Neural progenitor cell (in vitro differentiated cells): ENCODE measurements at regions not wholly inside any gene's neighbourhood (a gene's known extent, or its start where the extent isn't known, plus 50 kb on each side); places are given as distances from the start of the nearest gene placed in this dataset.

ENCODE experiments used
- DNase-seq: peaks from one replicate; pipeline ENCODE4 v3.0.0-alpha.2; 2016; ENCODE audit warnings: low spot score
- H2AFZ ChIP-seq: fragments of 200-600 bp; sonication (generic); replicated peaks from 2 replicates; pipeline ENCODE4 v1.6.1; 2016; ENCODE audit warnings: antibody characterized with exemption
- H3F3A ChIP-seq: fragments of 200-600 bp; sonication (generic); 2 replicates; pipeline ENCODE4 v1.6.1; 2016; ENCODE audit warnings: antibody characterized with exemption, low read depth
- H3K27ac ChIP-seq: fragments of 200-600 bp; sonication (generic); 2 replicates; pipeline ENCODE4 v1.5.1; 2016; ENCODE audit warnings: mild to moderate bottlenecking
- H3K27me3 ChIP-seq: fragments of 200-600 bp; sonication (generic); 2 replicates; pipeline ENCODE4 v1.6.1; 2016; ENCODE audit warnings: mild to moderate bottlenecking, moderate library complexity
- H3K36me3 ChIP-seq: fragments of 200-600 bp; sonication (generic); 2 replicates; pipeline ENCODE4 v1.5.1; 2016
- H3K4me1 ChIP-seq: fragments of 200-600 bp; sonication (generic); 2 replicates; pipeline ENCODE4 v1.6.1; 2016; ENCODE audit warnings: mixed run types
- H3K4me2 ChIP-seq: fragments of 200-600 bp; sonication (generic); 2 replicates; pipeline ENCODE4 v1.6.1; 2016
- H3K4me3 ChIP-seq: fragments of 200-600 bp; sonication (generic); 2 replicates; pipeline ENCODE4 v1.5.1; 2016
- H3K79me2 ChIP-seq: fragments of 200-600 bp; sonication (generic); 2 replicates; pipeline ENCODE4 v1.6.1; 2016; ENCODE audit warnings: low read depth
- H3K9ac ChIP-seq: fragments of 200-600 bp; sonication (generic); 2 replicates; pipeline ENCODE4 v1.6.1; 2016
- H3K9me3 ChIP-seq: fragments of 200-600 bp; sonication (generic); 2 replicates; pipeline ENCODE4 v1.5.1; 2016; ENCODE audit warnings: low read depth
- H4K20me1 ChIP-seq: fragments of 200-600 bp; sonication (generic); 2 replicates; pipeline ENCODE4 v1.6.1; 2016; ENCODE audit warnings: low read depth
- H3K27ac Mint-ChIP-seq: 3 replicates; pipeline ENCODE4 v1.8.0; 2021; ENCODE audit warnings: mixed read lengths
- H3K27me3 Mint-ChIP-seq: 2 replicates; pipeline ENCODE4 v1.8.0; 2022; ENCODE audit warnings: low read depth, mild to moderate bottlenecking, inconsistent platforms, moderate library complexity, mixed read lengths; ENCODE audit not compliant: insufficient read depth
- H3K36me3 Mint-ChIP-seq: 3 replicates; pipeline ENCODE4 v1.8.0; 2021; ENCODE audit warnings: mixed read lengths
- H3K4me1 Mint-ChIP-seq: 3 replicates; pipeline ENCODE4 v1.8.0; 2021; ENCODE audit warnings: mixed read lengths
- H3K4me3 Mint-ChIP-seq: 3 replicates; pipeline ENCODE4 v1.8.0; 2021; ENCODE audit warnings: mild to moderate bottlenecking, moderate library complexity, mixed read lengths
- H3K9me3 Mint-ChIP-seq: 3 replicates; pipeline ENCODE4 v1.8.0; 2020; ENCODE audit warnings: mixed read lengths
- EZH2 ChIP-seq: fragments of 200-600 bp; sonication (generic); IDR thresholded peaks from 2 replicates; pipeline ENCODE4 v1.6.1; 2017; ENCODE audit warnings: antibody characterized with exemption, mild to moderate bottlenecking, moderate library complexity
- EZH2phosphoT487 ChIP-seq: fragments of 200-600 bp; sonication (generic); IDR thresholded peaks from 2 replicates; pipeline ENCODE4 v1.6.1; 2017; ENCODE audit warnings: antibody characterized with exemption
- TF ChIP-seq, protein P1 (sequence below): fragments of 200-600 bp; sonication (generic); IDR thresholded peaks from 2 replicates; pipeline ENCODE4 v1.5.1; 2017; ENCODE audit warnings: antibody characterized with exemption, mild to moderate bottlenecking

DNA sequence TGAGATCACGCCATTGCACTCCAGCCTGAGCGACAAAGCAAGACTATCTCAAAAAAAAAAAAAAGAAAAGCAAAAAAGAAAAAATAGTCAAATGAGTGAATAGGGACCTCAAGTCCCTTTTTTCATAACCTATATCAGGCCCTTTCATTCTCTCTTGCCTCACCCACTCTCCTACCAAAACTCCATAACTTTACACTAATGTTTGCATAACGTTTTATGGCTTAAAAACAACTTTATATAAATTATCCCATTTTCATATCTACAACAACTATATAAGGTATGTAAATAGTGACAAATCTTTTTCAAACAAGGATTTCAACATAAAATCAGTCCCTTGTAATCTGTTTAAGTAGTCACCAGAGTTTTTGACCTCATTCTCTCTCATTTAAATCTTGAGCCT is 56.9 kb upstream of the PIP5K1B start:
- no peak overlapping the region for H3K27ac ChIP-seq
- H3K27me3 ChIP-seq = no peaks in the 10 kb centered on the region
- no peaks in the 10 kb centered on the region for H3F3A ChIP-seq
- Mint-ChIP-seq H3K27me3 (peaks cover 2% of the 10 kb centered on the region), H3K4me3 (no peak overlapping the region), H3K27ac (no peak overlapping the region), H3K36me3 (no peaks in the 10 kb centered on the region), H3K9me3 (peaks cover 3% of the 10 kb centered on the region), H3K4me1 (peaks cover 19% of the 10 kb centered on the region)
- H3K4me3 ChIP-seq = no peak overlapping the region
- DNase-seq = no peak
- no peak overlapping the region for H2AFZ ChIP-seq
- no peaks in the 10 kb centered on the region for H3K4me1 ChIP-seq
- H3K79me2 ChIP-seq = no peaks in the 10 kb centered on the region
- no peaks in the 10 kb centered on the region for H4K20me1 ChIP-seq
- no peak overlapping the region for H3K9ac ChIP-seq
- no peak overlapping the region for H3K4me2 ChIP-seq
- H3K36me3 ChIP-seq = no peaks in the 10 kb centered on the region
- no peaks in the 10 kb centered on the region for H3K9me3 ChIP-seq
- TF ChIP-seq EZH2 = no peak

DNA sequence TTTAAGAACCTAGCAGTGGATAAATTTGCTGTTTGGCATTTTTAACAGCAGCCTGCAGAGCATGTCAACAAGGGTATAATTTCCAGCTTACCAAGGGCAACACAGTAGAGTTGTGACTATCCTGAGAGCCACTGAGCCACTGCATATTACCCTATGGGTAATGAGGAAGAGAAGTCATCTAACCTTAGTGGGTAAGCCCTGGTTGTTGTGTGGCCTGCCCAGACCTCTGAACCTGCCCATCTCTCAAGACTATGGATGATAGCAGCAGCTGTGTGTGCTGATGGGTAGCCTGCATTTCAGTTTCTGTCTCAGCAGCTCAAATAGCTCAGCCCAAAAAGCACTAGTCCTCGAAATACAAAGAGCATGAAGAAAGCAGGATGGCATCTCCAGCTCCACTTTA is 56.1 kb upstream of the PIP5K1B start:
- no peaks in the 10 kb centered on the region for H4K20me1 ChIP-seq
- no peaks in the 10 kb centered on the region for H3K9me3 ChIP-seq
- Mint-ChIP-seq H3K9me3 (peaks cover 3% of the 10 kb centered on the region), H3K27me3 (peaks cover 2% of the 10 kb centered on the region), H3K4me3 (no peak overlapping the region), H3K27ac (no peak overlapping the region), H3K4me1 (peaks cover 15% of the 10 kb centered on the region), H3K36me3 (no peaks in the 10 kb centered on the region)
- no peaks in the 10 kb centered on the region for H3K79me2 ChIP-seq
- no peak for DNase-seq
- no peak overlapping the region for H3K4me3 ChIP-seq
- H3K9ac ChIP-seq = no peak overlapping the region
- TF ChIP-seq, protein P1, sequence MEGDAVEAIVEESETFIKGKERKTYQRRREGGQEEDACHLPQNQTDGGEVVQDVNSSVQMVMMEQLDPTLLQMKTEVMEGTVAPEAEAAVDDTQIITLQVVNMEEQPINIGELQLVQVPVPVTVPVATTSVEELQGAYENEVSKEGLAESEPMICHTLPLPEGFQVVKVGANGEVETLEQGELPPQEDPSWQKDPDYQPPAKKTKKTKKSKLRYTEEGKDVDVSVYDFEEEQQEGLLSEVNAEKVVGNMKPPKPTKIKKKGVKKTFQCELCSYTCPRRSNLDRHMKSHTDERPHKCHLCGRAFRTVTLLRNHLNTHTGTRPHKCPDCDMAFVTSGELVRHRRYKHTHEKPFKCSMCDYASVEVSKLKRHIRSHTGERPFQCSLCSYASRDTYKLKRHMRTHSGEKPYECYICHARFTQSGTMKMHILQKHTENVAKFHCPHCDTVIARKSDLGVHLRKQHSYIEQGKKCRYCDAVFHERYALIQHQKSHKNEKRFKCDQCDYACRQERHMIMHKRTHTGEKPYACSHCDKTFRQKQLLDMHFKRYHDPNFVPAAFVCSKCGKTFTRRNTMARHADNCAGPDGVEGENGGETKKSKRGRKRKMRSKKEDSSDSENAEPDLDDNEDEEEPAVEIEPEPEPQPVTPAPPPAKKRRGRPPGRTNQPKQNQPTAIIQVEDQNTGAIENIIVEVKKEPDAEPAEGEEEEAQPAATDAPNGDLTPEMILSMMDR = no peak
- no peaks in the 10 kb centered on the region for H3K27me3 ChIP-seq
- H3K4me2 ChIP-seq = no peak overlapping the region
- H3K27ac ChIP-seq = no peak overlapping the region
- H3F3A ChIP-seq = no peaks in the 10 kb centered on the region
- peak overlapping the region; percentile 37 for H2AFZ ChIP-seq
- H3K36me3 ChIP-seq = no peaks in the 10 kb centered on the region
- H3K4me1 ChIP-seq = no peaks in the 10 kb centered on the region

DNA sequence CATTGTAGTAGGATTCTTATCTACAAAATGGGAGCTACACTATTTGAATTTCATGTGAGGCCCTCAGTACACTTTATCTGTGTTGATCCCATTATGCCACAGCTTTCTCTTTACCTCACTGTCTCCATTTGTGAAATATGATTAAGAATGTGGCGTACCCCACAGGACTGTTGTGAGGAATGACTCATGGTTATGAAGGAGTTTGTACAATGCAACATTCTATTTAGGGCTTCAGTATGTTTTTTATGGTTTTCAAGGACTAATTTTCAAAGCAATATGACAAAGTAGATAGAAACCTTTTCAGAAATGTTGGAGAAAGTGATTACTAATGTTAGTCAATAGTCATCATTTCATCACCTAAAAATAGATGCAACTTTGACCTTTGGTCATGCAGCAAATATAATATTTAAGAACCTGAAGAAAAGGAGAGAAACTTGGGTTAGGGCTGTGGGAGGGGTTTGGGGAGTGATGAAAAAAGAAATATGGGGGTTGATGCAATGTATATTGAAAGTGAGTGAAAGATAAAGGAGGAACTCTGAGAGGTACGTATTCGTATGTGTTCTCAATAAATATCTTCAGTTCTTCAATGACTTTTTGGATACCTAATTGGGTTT is 53.7 kb upstream of the PIP5K1B start:
- no peak for DNase-seq
- Histone ChIP-seq H3K9ac (no peak overlapping the region), H3K4me2 (no peak overlapping the region), H3K27me3 (no peaks in the 10 kb centered on the region), H3F3A (no peaks in the 10 kb centered on the region), H3K27ac (no peak overlapping the region), H3K36me3 (no peaks in the 10 kb centered on the region), H4K20me1 (no peaks in the 10 kb centered on the region), H3K4me1 (no peaks in the 10 kb centered on the region), H3K79me2 (no peaks in the 10 kb centered on the region), H3K4me3 (no peak overlapping the region), H2AFZ (no peak overlapping the region), H3K9me3 (no peaks in the 10 kb centered on the region)
- Mint-ChIP-seq H3K4me1 (peaks cover 11% of the 10 kb centered on the region), H3K9me3 (peaks cover 3% of the 10 kb centered on the region), H3K27me3 (peaks cover 2% of the 10 kb centered on the region), H3K36me3 (no peaks in the 10 kb centered on the region), H3K27ac (no peak overlapping the region), H3K4me3 (no peak overlapping the region)
- no peak for TF ChIP-seq EZH2
- no peak for TF ChIP-seq EZH2phosphoT487
- TF ChIP-seq, protein P1 = no peak

DNA sequence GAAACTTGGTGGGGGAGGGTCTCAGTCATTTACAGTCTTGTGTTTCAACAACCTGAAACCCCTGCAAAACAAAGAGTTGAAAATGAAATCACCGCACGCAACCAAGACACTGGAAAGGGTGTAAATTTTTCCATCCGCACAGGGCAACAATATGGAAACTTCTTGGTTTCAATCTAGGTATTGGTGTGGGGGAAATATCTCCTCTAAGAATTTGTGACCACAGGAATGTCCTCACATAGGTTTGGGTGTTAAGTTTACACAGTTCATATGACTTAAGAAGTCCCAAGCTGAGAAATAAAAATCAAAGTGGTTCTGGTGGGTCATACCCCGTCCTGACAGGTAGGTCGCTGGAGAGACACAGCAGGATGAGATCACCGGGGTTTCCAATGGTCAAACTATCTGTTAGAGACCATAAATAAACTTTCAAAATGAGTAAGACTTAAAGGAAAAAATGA is 51.9 kb upstream of the PIP5K1B start:
- Histone ChIP-seq H3K4me2 (no peak overlapping the region), H3K9ac (no peak overlapping the region), H3K36me3 (no peaks in the 10 kb centered on the region), H3K27me3 (no peaks in the 10 kb centered on the region), H3K4me1 (no peaks in the 10 kb centered on the region), H3K79me2 (no peaks in the 10 kb centered on the region), H3K4me3 (no peak overlapping the region), H3K9me3 (no peaks in the 10 kb centered on the region), H3F3A (no peaks in the 10 kb centered on the region), H3K27ac (no peak overlapping the region), H4K20me1 (no peaks in the 10 kb centered on the region), H2AFZ (no peak overlapping the region)
- TF ChIP-seq, protein P1 = no peak
- TF ChIP-seq EZH2phosphoT487 (no peak), EZH2 (no peak)
- H3K27me3 Mint-ChIP-seq = no peaks in the 10 kb centered on the region
- H3K36me3 Mint-ChIP-seq = no peaks in the 10 kb centered on the region
- DNase-seq = no peak
- no peak overlapping the region for H3K27ac Mint-ChIP-seq
- peaks cover 8% of the 10 kb centered on the region for H3K9me3 Mint-ChIP-seq
- H3K4me3 Mint-ChIP-seq = no peak overlapping the region
- peaks cover 11% of the 10 kb centered on the region for H3K4me1 Mint-ChIP-seq
